Right lobe of liver (tissue), 4 donors: ENCODE measurements at regions not wholly inside any gene's neighbourhood (a gene's known extent, or its start where the extent isn't known, plus 50 kb on each side); places are given as distances from the start of the nearest gene placed in this dataset.

Experiments used
- CTCF ChIP-seq, 4 donors: fragments of 200-600 bp in 3 of 4; fragments of 450-650 bp in 1 of 4; IDR thresholded peaks; one replicate each; pipeline versions ENCODE4 v1.5.1 to v1.8.0; 2016 to 2022; ENCODE audit warnings: antibody characterized with exemption in 4 of 4, mild to moderate bottlenecking in 2 of 4
- POLR2A ChIP-seq: fragments of 450-650 bp; IDR thresholded peaks from one replicate; pipeline ENCODE4 v1.6.1; 2017; ENCODE audit warnings: antibody characterized with exemption, mild to moderate bottlenecking
- donor health status: DM: no; HTN: no; CAD: no.
- donor health status: DM: no; HTN: no; CAD: no.
- donor health status: DM: no; HTN: yes; CAD: no.

- TF ChIP-seq CTCF (IDR thresholded peaks at IDR 0.05) (no peak), POLR2A (no peak)
These were observed 369.9 kb upstream of the DAB2 start for GRCh38 chr5:39794513-39795210.
